Activated CD4-positive, alpha-beta T cell treated with anti-CD3 and anti-CD28 coated beads, Interleukin-2, amount 50 U/mL, for 4 hours (primary cell): ENCODE measurements at regions not wholly inside any gene's neighbourhood (a gene's known extent, or its start where the extent isn't known, plus 50 kb on each side); places are given as distances from the start of the nearest gene placed in this dataset.

Source experiments
- DNase-seq, 2 experiments: peaks; one replicate each; pipeline ENCODE4 v3.0.0-alpha.2; 2020

DNA sequence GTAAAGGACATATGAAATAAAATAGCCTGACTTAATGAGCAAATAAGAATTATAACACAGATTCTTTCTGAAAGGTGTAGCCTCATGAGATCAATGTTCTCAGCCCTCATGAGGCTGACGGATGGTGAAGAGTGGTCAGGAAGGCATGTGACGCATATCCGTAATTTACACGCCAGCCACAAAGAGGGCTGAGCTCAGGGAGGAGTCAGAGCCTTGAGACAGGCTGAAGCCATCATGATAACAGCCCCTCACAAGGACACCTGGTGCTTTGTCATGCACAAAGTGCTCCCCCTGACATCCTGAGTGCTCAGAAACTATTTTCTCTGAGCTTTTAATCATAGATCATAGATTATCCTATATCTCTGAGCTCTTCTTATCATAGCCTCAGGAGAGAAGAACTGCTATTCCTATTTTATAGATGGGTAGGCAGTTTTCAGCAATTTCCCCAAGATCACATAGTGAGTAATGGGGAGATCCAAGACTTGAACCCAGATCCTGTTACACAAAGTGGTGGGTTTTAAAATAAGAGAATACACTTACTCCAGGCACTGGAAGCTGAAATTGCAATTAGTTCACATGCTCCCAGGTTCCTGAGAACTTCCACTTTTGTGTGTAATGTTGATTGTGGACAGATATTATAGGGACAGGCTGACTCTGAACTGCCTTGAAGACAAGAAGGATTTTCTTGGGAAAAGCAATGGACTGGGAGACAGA, 267.1 kb downstream of the RPLP1 start:
- peak; percentile 46 to 48 for DNase-seq

DNA sequence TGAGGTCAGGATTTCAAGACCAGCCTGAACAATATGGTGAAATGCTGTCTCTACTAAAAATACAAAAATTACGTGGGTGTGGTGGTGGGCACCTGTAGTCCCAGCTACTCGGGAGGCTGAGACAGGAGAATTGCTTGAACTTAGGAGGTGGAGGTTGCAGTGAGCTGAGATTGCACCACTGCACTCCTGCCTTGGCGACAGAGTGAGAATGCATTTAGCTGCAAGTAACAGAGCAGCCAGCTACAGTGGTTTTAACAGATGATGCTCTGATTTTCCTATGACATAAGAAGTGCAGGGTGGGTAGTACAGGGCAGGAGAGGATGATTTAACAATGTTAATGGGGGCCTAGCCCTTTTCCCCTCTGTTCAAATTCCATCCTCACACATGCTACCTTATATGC, 267.9 kb downstream of the RPLP1 start:
- no peak for DNase-seq

DNA sequence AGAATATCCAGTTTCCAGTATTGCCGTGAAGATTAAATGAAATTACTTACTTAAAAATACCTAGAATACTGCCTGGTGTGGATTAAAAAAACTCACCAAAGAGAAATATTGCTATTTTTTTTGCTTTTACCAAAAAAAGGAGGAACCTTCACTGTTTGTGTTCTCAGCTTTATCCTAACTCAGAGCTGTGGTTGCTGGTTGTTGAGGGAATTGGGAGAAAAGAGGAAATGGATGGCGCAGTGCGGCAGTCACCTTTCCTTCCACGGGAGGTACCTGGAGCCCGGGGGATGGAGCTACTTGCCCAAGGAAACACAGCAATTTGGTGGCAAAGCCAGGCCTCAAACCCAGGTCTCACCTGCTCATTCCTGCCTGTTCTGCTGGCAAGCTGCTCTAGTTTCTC, 270.3 kb downstream of the RPLP1 start:
- no peak for DNase-seq

DNA sequence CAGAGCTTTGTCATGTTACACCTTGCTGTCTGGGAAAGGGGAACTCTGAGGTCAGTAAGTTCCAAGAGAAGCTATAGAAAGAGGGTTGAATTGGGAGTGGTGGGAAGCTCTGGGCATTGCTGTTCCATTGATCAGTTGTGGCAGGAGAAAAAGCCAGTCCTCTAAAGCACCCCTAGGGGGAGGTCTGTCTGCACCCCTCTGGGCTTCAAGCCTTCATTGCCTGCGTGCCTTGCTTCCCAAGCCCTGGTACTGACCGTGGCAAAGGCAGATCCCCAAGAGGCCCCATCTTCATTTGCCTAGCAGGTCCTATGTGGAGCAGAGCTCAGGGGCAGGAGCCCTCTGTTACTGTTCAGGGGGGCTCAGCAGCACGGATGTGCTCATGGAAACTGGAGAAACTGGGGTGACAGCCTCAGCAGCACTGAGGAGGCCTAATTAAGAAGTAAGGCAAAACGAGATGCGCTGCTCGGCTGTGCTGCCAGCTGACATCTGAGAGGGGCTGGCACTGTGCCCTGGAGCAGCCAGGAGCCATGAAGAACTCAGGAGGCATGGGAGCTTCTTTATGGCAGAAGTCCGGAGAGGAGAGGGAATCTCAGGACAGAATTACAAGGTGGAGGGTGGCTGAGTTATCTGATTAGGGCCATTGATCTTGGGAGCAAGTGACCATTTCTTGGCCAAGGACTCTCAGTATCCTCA, 270.9 kb downstream of the RPLP1 start:
- no peak for DNase-seq

DNA sequence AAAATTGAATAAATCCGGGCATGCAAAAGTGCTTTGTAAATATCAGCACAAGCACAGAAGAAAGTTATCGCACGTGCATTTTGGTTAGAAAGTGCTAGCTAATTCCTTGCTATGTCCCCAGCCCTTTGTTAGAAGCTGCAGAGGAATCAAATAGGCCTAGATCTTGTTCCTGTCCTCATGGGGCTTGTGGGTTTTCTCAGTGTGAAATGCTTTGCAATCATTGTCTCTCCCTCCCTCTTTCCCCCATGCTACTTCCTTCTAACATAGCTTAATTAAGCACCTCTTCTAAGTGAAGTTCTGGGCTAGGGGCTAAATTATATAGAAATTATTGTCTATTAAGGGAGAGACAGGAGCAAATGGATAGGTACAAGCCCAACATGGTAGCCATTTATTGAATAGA, 271.7 kb downstream of the RPLP1 start:
- DNase-seq, result no peak

DNA sequence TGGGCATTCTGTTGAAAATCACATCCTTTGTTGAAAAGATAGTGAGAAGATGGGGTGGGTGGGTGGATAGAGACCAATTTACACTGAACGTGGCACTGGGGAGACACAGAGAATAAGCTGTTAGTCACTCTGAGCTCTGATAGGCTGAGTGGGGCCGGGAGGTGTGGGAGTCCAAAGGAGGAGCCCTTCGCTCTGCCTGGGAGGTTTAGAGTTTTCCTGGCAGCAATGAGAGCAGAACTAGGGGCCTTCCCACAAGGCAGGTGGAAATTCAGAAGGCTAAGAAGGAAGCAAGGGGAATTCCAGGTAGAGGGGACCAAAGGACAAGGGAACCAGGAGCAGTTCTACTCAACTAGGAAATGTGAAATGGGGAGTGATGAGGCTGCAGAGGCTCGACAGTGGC, 272.7 kb downstream of the RPLP1 start:
- no peak for DNase-seq

DNA sequence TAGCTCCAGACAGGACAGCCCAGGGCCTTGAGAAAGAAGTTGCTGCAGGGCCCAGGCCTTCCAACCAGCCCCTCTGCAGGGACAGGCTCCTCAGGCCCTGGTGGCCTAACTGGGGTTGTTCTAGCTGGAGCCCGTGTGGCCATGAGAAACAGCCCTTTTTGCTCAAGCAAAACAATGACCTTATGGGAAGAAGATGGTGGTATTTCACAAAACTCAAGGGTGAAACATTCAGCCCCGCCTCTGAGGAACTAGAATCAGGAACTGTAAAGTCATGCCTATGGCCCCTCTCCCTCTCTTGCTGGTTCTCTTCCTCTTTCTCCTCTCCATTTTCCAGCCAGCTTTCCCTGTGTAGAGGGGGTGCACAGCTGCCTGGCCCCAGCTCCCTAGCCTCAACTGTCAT, 273.3 kb downstream of the RPLP1 start:
- DNase-seq, result no peak

DNA sequence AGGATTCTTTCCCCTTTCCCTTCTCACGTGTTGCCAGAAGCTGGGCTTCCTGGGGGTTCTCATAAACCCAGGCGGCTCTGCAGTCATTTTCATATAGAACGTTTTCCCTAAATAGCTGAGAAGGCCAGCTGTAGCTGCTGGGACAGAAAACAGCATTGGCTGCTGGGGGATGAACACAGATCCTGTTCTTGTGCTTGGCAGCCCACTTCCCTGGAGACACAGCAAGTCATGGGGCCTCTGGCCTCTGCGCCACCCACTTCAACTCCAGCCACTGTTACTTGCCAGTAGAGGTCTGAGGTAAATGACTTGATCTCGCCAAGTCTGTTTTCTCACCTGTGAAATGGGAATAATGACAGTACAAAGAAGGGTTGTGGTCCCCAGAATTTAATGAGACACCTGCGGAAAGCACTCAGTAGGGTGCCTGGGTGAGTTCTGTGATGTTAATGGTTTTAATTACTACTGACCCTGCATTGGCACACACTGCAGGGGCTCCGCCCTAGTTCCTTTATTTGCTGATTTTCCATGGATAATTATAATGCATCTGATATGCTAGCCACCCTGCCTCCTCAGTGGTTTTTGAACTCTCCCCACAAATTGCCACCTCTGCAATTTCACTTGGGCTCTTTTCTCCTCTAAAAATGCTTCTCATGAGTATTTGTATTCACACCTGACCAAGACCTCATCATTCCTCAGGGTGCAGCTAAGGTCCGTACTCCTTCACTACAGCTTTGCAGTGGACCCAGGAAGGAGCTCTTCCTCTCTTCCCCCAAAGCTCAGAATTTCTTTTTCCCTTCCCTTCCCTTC, 274.7 kb downstream of the RPLP1 start:
- no peak for DNase-seq

DNA sequence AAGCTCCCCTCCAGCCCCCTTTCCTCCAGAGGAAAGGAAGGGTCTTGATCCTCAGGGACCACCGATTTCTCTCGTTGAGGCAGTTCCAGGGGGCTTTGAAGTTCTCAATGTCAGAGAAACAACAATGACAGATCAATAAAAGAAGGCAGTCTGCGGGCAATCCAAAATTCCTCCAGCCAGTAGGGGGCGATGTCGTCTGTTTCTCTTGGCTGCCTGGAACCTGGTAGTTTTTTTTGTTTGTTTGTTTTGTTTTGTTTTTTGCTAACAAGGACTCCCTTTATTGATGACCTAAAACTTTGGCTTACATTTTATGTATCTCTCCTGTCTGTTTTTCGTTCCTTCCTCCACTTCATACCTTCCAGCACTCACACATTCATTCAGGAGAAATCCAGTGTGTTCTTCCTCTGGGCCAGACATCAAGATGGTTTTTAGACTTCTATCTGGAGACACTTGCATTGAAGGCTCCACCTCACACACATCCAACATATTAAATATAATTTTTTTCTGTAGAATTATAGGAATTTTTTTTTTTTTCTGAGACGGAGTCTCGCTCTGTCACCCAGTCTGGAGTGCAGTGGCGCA, 276.6 kb downstream of the RPLP1 start:
- DNase-seq, result peak; percentile 76 to 84

DNA sequence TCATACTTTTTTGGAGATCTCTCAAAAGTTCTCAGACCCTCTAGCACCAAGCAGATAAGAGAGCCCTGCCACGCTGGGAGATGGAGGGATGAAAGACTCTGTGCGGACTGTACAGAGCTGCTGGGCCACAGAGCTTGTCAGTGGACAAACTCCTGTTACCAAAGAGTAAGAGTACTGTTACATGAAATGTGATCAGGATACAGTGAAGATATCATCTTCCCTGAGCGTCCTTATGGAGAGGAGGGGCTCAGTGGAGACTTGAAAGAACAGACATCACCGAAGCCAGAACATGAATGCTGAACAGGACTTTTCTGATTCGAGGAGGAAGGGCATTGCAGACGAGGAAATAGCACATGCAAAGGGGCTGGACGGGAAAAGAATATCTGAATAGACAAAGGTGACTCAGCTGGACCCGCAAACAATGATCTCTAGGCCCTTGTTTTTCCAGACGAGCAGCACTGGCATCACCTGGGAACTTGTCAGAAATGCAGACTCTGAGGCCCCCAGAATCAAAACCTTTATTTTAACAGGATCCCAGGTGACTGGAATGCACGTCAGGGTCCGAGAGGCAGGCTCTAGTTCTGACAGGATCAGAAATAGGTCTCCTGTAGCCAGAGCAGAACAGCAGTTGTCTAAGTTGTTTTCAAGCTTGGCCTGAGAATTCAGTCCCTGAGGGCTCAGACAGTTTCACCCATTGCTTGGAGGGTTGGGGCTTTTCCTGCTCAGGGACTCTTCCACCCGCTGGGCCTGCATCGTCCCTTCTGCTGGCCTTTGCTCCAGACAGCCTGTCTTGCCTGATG, 277.9 kb downstream of the RPLP1 start:
- DNase-seq, result no peak

DNA sequence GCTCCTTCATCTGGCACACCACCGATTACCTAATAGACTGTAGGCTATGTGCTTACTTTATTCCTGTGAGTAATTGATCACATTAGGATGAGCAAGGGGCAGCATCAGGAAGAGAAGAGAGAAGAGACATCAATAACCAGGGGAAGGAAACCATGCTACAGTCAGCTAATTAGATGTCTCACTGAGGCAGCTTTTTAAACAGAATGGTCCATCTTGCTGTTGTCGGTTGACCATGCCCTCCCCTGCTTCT, 278.4 kb downstream of the RPLP1 start:
- no peak for DNase-seq

DNA sequence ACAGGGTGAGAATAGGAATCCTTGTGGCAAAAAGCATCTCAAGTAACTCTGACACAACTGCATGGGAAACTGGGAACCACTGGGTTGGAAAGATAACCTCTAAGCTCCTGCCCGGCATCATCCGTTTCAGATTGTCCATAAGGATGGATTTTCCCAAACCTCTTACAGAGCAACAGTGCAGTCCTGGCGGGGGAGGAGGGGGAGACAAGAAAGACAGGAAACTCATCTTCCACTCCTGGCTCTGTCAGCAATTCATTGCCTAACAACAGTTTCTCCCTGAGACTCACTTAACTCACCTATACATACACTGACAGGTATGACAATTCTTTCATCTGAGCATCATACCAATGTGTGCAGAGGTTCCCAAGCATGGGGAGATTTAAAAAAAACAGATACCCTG, 279.0 kb downstream of the RPLP1 start:
- no peak for DNase-seq

DNA sequence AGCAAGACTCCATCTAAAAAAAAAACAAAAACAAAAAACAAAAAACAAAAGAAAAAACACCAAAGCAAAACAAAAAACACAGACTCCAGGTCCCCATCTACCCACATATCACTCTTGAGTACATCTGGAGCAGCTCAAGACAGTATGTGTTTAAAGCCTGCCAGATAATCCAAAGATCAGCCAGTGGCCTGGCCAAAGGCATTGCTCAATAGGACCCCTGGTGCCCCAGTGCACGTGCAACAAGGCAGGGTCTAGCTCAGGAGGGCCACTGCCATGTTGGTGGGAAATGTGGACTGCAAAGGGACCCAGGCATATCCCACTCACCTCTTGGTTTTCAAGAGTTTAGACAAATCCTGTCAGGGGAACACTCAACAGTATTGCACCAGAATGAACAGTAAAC, 279.5 kb downstream of the RPLP1 start:
- DNase-seq, result no peak

DNA sequence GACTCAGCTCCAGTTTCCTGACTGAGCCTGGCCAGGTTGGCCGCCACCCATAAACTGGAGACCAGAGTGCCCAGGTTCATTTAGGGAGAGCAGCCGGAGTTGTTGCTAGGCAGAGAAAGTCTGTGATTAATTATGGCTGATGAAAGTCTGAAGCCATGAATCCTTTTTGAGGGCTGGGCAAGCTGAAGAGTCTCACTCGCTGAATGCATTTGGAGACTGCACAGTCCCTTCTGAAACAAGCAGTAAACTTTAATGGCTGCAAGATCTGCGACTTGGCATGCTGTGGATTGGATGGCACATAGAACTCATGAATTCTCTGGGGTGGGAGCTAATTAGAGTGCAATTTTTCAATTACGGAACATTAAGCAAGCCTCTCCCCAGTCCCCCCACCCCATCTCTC, 282.1 kb downstream of the RPLP1 start:
- no peak for DNase-seq

DNA sequence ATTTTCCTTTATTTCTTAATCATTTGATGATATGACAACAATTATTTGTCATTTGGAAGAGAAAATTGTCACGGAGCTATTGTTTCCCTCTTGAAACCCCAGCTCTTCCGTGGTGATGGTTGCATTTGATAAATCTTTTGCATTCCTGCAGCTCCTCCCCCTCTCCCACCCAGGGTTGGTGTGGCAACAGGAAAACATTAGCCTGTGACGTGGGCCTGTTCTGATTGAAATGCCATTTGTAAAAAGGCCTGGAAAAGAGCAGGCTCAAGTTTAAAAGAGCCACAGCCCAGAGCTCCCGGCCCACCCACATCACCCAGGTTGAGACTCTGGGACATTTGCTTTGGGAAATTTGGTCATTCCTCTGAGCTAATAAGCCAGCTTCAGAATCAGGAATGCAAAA, 282.5 kb downstream of the RPLP1 start:
- no peak for DNase-seq

DNA sequence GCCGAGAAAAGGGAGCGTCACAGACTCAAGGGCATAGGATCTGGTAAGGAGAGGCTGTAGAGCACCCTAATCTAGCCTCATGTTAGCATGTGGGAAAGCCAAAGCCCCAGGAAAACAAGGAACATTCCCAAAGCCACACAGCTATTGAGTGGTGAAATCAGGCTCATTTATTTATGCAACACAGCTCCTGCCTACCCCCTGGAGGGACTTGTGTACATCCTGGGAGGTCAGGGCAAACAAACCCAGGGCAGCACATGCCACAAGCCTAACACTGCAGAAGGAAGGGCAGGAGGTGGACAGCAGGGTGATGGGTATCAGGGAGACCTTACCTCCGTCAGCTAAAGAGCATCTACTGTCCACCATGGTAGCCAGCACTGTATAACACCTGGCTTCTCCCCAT, 283.5 kb downstream of the RPLP1 start:
- DNase-seq, result no peak

DNA sequence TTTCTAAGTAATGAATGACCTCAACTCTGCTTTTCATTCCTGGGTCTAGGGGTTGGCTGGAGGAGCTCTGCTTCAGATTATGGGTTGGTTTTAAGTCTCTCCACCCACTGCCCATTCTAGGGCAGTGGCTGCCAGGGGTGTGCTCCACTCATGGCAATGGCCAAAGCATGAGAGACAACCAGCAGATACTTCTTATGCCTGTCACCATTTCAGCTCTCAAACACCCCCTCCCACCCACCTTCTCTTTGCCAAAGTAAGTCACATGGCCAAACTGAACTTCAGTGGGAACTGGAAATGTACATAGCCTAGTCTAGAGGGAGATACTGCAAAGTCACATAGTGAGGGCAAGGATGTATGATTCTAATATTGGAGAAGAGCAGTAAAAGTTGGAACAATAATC, 285.3 kb downstream of the RPLP1 start:
- DNase-seq, result no peak

DNA sequence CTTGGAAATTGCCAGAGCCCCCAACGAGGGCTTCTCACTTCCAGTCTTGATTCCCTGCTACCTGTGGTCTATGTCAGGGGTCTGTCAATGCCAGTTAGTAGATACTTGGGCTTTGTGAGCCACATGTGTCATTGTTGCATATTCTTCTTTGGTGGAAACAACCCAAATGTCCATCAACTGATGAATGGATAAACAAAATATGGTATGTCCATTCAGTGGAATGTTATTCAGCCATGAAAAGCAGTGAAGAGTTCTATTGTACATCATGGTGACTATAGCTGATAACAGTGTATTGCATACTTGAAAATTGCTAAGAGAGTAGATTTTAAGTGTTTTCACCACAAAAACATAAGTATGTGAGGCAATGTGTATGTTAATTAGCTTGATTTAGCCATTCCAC, 288.1 kb downstream of the RPLP1 start:
- no peak for DNase-seq

DNA sequence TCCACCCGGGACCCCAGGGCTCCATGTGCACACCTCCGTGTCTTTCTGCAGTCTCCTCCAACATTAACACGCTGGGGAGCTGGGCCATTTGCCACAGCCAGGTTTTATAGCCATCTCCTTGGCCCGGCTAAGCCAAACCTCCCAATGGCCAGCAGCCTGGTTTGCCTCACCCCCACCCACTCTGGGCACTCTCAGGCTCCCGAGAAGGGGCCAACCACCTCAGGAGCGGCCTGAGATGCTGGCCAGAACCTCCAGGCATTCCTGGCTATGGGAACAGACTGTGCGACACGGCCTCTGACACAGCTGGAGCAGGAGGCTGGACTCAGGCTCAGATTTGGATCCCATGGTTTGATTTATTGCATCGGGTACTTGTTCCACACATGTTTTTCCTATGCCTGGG, 289.7 kb downstream of the RPLP1 start:
- DNase-seq, result no peak

DNA sequence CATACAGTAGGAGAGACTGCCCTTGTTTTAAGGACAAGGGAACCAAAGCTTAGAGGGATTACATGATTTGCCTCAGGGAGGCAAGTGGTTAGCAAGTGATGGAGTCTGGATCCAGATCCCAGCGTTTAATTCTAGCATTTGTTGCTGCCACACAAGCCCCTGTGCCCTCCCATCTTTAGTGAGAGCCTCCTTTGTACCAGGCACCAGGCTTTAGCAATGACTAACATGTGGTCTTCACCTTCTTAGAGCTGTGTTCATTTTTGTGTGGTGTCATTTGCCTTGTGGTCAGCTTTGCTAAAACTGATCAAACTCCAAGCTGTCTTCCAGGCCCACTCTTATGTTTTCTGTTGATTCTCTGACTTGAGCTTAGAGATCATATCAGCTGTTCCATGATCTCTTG, 290.5 kb downstream of the RPLP1 start:
- DNase-seq, result no peak

DNA sequence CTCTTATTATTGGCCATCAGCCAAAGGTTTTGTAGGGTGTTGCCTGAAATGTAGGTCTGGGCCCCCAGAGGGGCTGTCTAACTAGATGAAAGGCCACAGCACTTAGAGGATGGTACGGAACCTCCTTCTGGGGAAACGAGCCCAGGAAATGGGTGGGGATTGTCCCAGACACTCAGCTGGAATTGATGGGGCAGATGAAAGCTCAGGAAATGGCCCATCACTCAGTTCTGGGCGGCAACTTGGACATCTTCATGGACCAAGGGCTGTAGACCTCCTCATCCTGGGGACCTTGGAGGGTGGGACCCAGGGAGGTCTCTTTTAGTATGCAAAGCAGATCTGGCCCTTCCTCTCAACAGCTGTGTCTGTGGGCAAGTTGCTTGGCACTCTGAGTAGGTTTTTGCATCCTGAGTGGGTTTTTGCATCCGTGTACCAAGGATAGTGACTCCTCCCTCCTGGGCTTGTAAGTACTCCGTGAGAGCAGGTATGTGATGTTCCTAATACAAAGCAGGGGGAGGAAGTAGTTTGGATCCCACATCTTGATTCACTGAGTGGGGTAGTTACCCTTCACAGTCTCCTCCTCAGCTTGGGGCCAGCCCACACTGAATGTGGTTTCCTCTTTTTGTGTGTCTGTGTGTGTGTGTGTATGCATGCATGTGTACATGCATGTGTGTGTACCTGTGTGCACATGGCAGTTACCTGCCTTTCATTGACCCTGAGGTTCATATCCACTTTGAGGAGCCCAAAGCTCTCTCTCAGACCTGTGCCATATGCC, 292.0 kb downstream of the RPLP1 start:
- DNase-seq, result no peak

DNA sequence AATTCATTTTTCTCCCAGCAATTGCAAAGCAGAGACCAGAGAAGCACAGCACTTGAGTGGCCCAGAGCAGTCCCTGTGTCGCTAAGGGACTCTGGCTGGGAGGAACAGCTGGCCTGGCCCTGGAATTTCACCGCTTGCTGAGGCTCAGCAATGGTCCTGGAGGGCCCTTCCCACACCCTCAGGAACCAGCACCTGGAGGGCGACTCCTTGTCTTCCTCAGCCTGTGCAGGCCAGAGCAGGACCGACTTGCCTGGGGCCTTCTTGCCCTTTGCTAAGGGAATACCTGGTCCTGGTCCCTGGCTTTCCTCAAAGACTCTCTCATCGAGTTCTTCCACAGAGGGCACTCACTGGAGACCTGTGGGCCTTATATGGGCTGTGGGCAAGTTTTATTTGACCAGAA, 294.6 kb downstream of the RPLP1 start:
- DNase-seq, result no peak
